K562 (cell line): ENCODE measurements at regions not wholly inside any gene's neighbourhood (a gene's known extent, or its start where the extent isn't known, plus 50 kb on each side); places are given as distances from the start of the nearest gene placed in this dataset.

Experiments used
- ATAC-seq: fragments of 200-7000 bp; cut with Tn5 transposase; 3 replicates; pipeline ENCODE4 v1.9.1; 2020; ENCODE audit warnings: moderate library complexity
- BruUV-seq: library from RNA; stranded (reverse); fragments of 400-500 nt; replicated peaks from 2 replicates; lab custom pipeline; 2021; lab: Mats Ljungman, UMichigan
- CTCF ChIA-PET: fragments of 300-600 bp; formaldehyde crosslinking; extraction: SDS; loops from one replicate; lab custom pipeline; 2021; ENCODE audit warnings: low intra/inter-chr PET ratio; lab: Yijun Ruan, JAX
- POLR2A ChIA-PET: fragments of 300-600, 350-650 bp; sonication (Branson Sonifier 250); formaldehyde crosslinking; extraction: SDS; loops from one replicate; lab custom pipeline; 2021; ENCODE audit warnings: antibody characterized with exemption, inconsistent platforms; lab: Yijun Ruan, JAX
- DNase-seq, 4 experiments: peaks; one replicate each; pipeline versions ENCODE4 v3.0.0 to v3.0.0-alpha.2; 2011 to 2018; ENCODE audit warnings: low spot score in 3 of 4, mixed read lengths in 3 of 4; ENCODE audit errors: extremely low read depth in 1 of 4
- FAIRE-seq: peaks from 2 replicates; lab custom pipeline; 2011; peaks lifted over from hg19 to GRCh38; lab: Jason Lieb, UNC
- H2AFZ ChIP-seq: 2 replicates; pipeline ENCODE4 v1.6.0; 2011; ENCODE audit warnings: low read depth, low read length, control low read depth, inconsistent platforms
- H3K27ac ChIP-seq: fragments of 200-600 bp; 3 replicates; pipeline ENCODE4 v1.8.0; 2011; ENCODE audit warnings: low read depth, mild to moderate bottlenecking, control low read depth, inconsistent platforms, low read length, moderate library complexity, mixed read lengths; ENCODE audit errors: extremely low read depth
- H3K27me3 ChIP-seq, 2 experiments: fragments of 300-600 bp in 1 of 2; 2 replicates in 1 of 2; 3 replicates in 1 of 2; pipeline versions ENCODE4 v1.6.0 to v1.8.0; 2011; ENCODE audit warnings: inconsistent platforms in 2 of 2, low read length in 2 of 2, mild to moderate bottlenecking in 1 of 2, mixed read lengths in 1 of 2, moderate library complexity in 1 of 2; ENCODE audit not compliant: control insufficient read depth in 2 of 2, insufficient read depth in 2 of 2
- H3K36me3 ChIP-seq: fragments of 300-600 bp; 3 replicates; pipeline ENCODE4 v1.8.0; 2011; ENCODE audit warnings: mild to moderate bottlenecking, low read length, inconsistent platforms; ENCODE audit not compliant: control insufficient read depth, insufficient read depth
- H3K4me1 ChIP-seq, 2 experiments: fragments of 200-600 bp in 1 of 2; replicated peaks in 1 of 2; 2 replicates in 1 of 2; 3 replicates in 1 of 2; pipeline versions ENCODE4 v1.5.1 to v1.8.0; 2011; ENCODE audit warnings: inconsistent platforms in 2 of 2, low read length in 2 of 2, mild to moderate bottlenecking in 1 of 2, mixed read lengths in 1 of 2, moderate library complexity in 1 of 2; ENCODE audit not compliant: control insufficient read depth in 2 of 2, insufficient read depth in 2 of 2
- H3K4me2 ChIP-seq: 2 replicates; pipeline ENCODE4 v1.6.1; 2011; ENCODE audit warnings: low read length, control low read depth, inconsistent platforms, mixed read lengths; ENCODE audit not compliant: insufficient read depth
- H3K4me3 ChIP-seq: fragments of 200-600 bp; sonication (generic), shearing (Covaris generic); 2 replicates; pipeline ENCODE4 v1.5.1; 2016; ENCODE audit warnings: control low read depth, inconsistent platforms
- H3K79me2 ChIP-seq: fragments of 200-600 bp; 3 replicates; pipeline ENCODE4 v1.8.0; 2011; ENCODE audit warnings: low read length, inconsistent platforms; ENCODE audit not compliant: control insufficient read depth, insufficient read depth
- H3K9ac ChIP-seq, 2 experiments: 2 replicates each; pipeline versions ENCODE4 v1.6.0 to v1.6.1; 2011; ENCODE audit warnings: low read depth in 2 of 2, low read length in 2 of 2, control low read depth in 1 of 2, inconsistent platforms in 1 of 2, mild to moderate bottlenecking in 1 of 2, mixed read lengths in 1 of 2; ENCODE audit not compliant: insufficient read depth in 1 of 2
- H3K9me1 ChIP-seq: one replicate; pipeline ENCODE4 v1.6.0; 2011; ENCODE audit warnings: inconsistent platforms, mild to moderate bottlenecking, low read length, moderate library complexity; ENCODE audit not compliant: control insufficient read depth, insufficient read depth
- H3K9me3 ChIP-seq: replicated peaks from 2 replicates; pipeline ENCODE4 v1.5.1; 2011; ENCODE audit warnings: low read depth, low read length, inconsistent platforms; ENCODE audit not compliant: control insufficient read depth, insufficient read depth
- H4K20me1 ChIP-seq: replicated peaks from 2 replicates; pipeline ENCODE4 v1.6.1; 2011; ENCODE audit warnings: low read length, inconsistent platforms, mixed read lengths; ENCODE audit not compliant: control insufficient read depth, insufficient read depth
- ETV5 ChIP-seq: sonication (generic); formaldehyde crosslinking; IDR thresholded peaks from 2 replicates; pipeline ENCODE4 v1.4.0; 2020; ENCODE audit warnings: low read depth, mild to moderate bottlenecking, missing genetic modification reagents
- HNRNPH1 ChIP-seq: fragments of 200-400 bp; formaldehyde crosslinking; optimal IDR thresholded peaks from 2 replicates; pipeline ENCODE3; 2017; ENCODE audit warnings: low read depth, mild to moderate bottlenecking, low read length, moderate library complexity
- MTA1 ChIP-seq: fragments of 450-650 bp; IDR thresholded peaks from 2 replicates; pipeline ENCODE4 v1.6.1; 2017; ENCODE audit warnings: borderline replicate concordance
- NCOR1 ChIP-seq: fragments of 450-650 bp; IDR thresholded peaks from 2 replicates; pipeline ENCODE4 v1.6.1; 2016; ENCODE audit warnings: mild to moderate bottlenecking, moderate library complexity
- NFIC ChIP-seq: fragments of 450-650 bp; IDR thresholded peaks from 2 replicates; pipeline ENCODE4 v1.6.1; 2017; ENCODE audit warnings: mild to moderate bottlenecking, inconsistent platforms
- POLR2AphosphoS5 ChIP-seq: IDR thresholded peaks from 2 replicates; pipeline ENCODE4 v1.6.1; 2011; ENCODE audit warnings: mild to moderate bottlenecking, low read depth, low read length, moderate library complexity; ENCODE audit not compliant: control insufficient read depth, insufficient read depth
- STAG1 ChIP-seq: sonication (generic); formaldehyde crosslinking; IDR thresholded peaks from 2 replicates; pipeline ENCODE4 v1.5.0; 2020; ENCODE audit warnings: missing genetic modification reagents, borderline replicate concordance
- TAL1 ChIP-seq: fragments of 450-650 bp; IDR thresholded peaks from 2 replicates; pipeline ENCODE4 v1.6.1; 2016; ENCODE audit warnings: mild to moderate bottlenecking
- ZBED1 ChIP-seq: IDR thresholded peaks from 2 replicates; pipeline ENCODE4 v1.6.1; 2014
- WGBS: fragments of 100-300 bp; shearing (Covaris generic); methylation state at CpG from one replicate; pipeline ENCODE4 v1.1.6; 2016; ENCODE audit warnings: low coverage, mixed read lengths; ENCODE audit not compliant: insufficient coverage; ENCODE audit errors: missing lambda C conversion rate; 5-methylcytosine and 5-hydroxymethylcytosine counted together
- in situ Hi-C: fragments of 300-500 bp; cut with MboI; formaldehyde crosslinking; loops from 4 replicates; pipeline ENCODE4 v1.15.0; 2018; ENCODE audit warnings: inconsistent platforms, mixed read lengths
- intact Hi-C: fragments of 100-400 bp; cut with micrococcal nuclease; formaldehyde crosslinking; loops from 2 replicates; pipeline ENCODE4 v1.14.2; 2022
- TF ChIP-seq, protein P1 (sequence below): fragments of 150-350 bp; IDR thresholded peaks from 2 replicates; pipeline ENCODE4 v1.6.1; 2014; ENCODE audit warnings: low read depth, mild to moderate bottlenecking, low read length, borderline replicate concordance
- TF ChIP-seq, protein P2 (sequence below): fragments of 250-450 bp; sonication (Bioruptor Pico); IDR thresholded peaks from 2 replicates; pipeline ENCODE4 v1.9.0; 2021; ENCODE audit warnings: mild to moderate bottlenecking

DNA sequence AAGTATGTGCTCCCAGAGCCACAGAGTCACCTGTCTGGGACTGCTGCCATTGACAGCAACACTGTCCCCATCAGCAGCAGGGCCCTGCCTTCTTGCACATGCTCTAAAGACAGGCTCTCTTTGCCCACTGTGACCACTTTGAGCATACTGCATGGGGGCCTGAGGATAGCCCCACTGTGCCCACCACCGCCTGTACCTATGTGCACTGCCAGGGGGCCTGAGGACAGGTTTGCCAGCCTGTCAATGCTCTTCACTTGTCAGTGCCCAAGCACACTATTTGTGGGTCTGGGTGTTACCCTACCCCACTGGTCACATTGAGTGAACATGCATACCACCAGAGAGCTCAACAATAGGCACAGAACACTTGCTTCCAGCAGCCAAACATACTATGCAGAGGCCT, 1137.0 kb upstream of the FANCL start:
- no peak for ATAC-seq
- DNase-seq, result no peak
- CTCF ChIA-PET, result no interaction called here
- intact Hi-C loops, result no loop called here
- Histone ChIP-seq H3K9me3 (no peaks in the 10 kb centered on the region), H3K27ac (no peak overlapping the region)
- BruUV-seq, result no TSS peak
- TF ChIP-seq ETV5, result no peak
- TF ChIP-seq, all 486 proteins: peak for 0
- POLR2A ChIA-PET, result no interaction called here
- no peak for FAIRE-seq
- Histone ChIP-seq H3K79me2 (no peaks in the 10 kb centered on the region), H4K20me1 (no peaks in the 10 kb centered on the region), H3K4me1 (no peaks in the 10 kb centered on the region), H3K27me3 (no peaks in the 10 kb centered on the region), H2AFZ (no peak overlapping the region), H3K4me2 (no peak overlapping the region), H3K4me3 (no peak overlapping the region), H3K9me1 (no peaks in the 10 kb centered on the region), H3K9ac (no peak overlapping the region), H3K36me3 (no peaks in the 10 kb centered on the region)
- in situ Hi-C loops, result no loop called here
- WGBS, result 0% methylated on average over 1 of the region's 1 CpG

DNA sequence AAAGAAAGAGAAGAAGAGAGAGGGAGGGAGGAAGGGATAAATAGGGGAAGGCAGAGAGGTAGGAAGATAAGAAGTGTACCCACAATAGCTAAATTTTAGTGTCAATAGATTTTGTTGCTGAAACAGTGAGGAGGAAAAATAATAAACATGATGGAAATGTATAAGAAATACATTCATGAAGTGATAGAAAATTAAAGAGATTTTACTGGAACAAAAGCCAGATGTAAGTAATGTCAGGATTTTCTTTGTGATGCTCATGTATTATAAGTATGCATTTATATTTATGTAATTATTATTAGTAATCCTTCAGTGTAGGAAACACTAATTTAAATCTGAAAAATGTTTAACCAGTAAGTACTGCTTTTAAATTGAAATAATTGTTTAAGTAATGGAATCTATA, 1125.2 kb upstream of the FANCL start:
- no peak overlapping the region for H2AFZ ChIP-seq
- H3K4me3 ChIP-seq, result no peak overlapping the region
- TF ChIP-seq, protein P1, sequence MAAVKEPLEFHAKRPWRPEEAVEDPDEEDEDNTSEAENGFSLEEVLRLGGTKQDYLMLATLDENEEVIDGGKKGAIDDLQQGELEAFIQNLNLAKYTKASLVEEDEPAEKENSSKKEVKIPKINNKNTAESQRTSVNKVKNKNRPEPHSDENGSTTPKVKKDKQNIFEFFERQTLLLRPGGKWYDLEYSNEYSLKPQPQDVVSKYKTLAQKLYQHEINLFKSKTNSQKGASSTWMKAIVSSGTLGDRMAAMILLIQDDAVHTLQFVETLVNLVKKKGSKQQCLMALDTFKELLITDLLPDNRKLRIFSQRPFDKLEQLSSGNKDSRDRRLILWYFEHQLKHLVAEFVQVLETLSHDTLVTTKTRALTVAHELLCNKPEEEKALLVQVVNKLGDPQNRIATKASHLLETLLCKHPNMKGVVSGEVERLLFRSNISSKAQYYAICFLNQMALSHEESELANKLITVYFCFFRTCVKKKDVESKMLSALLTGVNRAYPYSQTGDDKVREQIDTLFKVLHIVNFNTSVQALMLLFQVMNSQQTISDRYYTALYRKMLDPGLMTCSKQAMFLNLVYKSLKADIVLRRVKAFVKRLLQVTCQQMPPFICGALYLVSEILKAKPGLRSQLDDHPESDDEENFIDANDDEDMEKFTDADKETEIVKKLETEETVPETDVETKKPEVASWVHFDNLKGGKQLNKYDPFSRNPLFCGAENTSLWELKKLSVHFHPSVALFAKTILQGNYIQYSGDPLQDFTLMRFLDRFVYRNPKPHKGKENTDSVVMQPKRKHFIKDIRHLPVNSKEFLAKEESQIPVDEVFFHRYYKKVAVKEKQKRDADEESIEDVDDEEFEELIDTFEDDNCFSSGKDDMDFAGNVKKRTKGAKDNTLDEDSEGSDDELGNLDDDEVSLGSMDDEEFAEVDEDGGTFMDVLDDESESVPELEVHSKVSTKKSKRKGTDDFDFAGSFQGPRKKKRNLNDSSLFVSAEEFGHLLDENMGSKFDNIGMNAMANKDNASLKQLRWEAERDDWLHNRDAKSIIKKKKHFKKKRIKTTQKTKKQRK, result no peak
- TF ChIP-seq ZBED1, result no peak
- no peak for TF ChIP-seq POLR2AphosphoS5
- TF ChIP-seq MTA1, result no peak
- no peak for TF ChIP-seq HNRNPH1
- TF ChIP-seq NFIC, result no peak
- TF ChIP-seq TAL1, result no peak
- no peak for TF ChIP-seq NCOR1
- TF ChIP-seq STAG1 (CRISPR knock-in tag), result no peak
- TF ChIP-seq, protein P2, sequence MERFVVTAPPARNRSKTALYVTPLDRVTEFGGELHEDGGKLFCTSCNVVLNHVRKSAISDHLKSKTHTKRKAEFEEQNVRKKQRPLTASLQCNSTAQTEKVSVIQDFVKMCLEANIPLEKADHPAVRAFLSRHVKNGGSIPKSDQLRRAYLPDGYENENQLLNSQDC (CRISPR knock-in tag), result no peak
- TF ChIP-seq, all 486 proteins: peak for 0
- BruUV-seq, result no TSS peak
- ATAC-seq, result no peak
- POLR2A ChIA-PET, result no interaction called here
- no peaks in the 10 kb centered on the region for H3K27me3 ChIP-seq
- H3K27ac ChIP-seq, result no peak overlapping the region
- H3K79me2 ChIP-seq, result no peaks in the 10 kb centered on the region
- no peak for DNase-seq
- H4K20me1 ChIP-seq, result no peaks in the 10 kb centered on the region
- no peak overlapping the region for H3K9ac ChIP-seq
- H3K4me2 ChIP-seq, result no peak overlapping the region
- no peak for FAIRE-seq
- in situ Hi-C loops (no loop called here), intact Hi-C loops (no loop called here)
- CTCF ChIA-PET, result no interaction called here
- no peaks in the 10 kb centered on the region for H3K9me3 ChIP-seq
- no peaks in the 10 kb centered on the region for H3K9me1 ChIP-seq
- H3K4me1 ChIP-seq, result no peaks in the 10 kb centered on the region
- H3K36me3 ChIP-seq, result no peaks in the 10 kb centered on the region
